Lower leg skin (tissue), 4 donors: ENCODE measurements at regions not wholly inside any gene's neighbourhood (a gene's known extent, or its start where the extent isn't known, plus 50 kb on each side); places are given as distances from the start of the nearest gene placed in this dataset.

ENCODE experiments used
- DNase-seq, 2 donors: peaks; one replicate each; pipeline ENCODE4 v3.0.0-alpha.2; 2019; ENCODE audit warnings: low spot score in 2 of 2
- H3K4me3 ChIP-seq: fragments of 200-600 bp; sonication (generic); 2 replicates; pipeline ENCODE4 v1.5.1; 2017; ENCODE audit warnings: mild to moderate bottlenecking, low read depth; ENCODE audit not compliant: poor library complexity, severe bottlenecking
- POLR2A ChIP-seq, 2 donors: fragments of 450-650 bp; IDR thresholded peaks; one replicate each; pipeline ENCODE4 v1.6.1; 2016 to 2017; ENCODE audit warnings: antibody characterized with exemption in 2 of 2, mild to moderate bottlenecking in 1 of 2, moderate library complexity in 1 of 2
- WGBS, 2 donors: methylation state at CpG; one replicate each; pipeline ENCODE4 v1.1.5; 2018; 5-methylcytosine and 5-hydroxymethylcytosine counted together
- intact Hi-C: fragments of 100-400 bp; cut with DNase I; formaldehyde crosslinking; loops from one replicate; pipeline ENCODE4 v1.15.0; 2023; ENCODE audit warnings: low total_unique reads
- TF ChIP-seq, protein P1 (sequence below), 3 donors: fragments of 450-650 bp; IDR thresholded peaks; one replicate each; pipeline ENCODE4 v1.5.1; 2016; ENCODE audit warnings: antibody characterized with exemption in 3 of 3, mild to moderate bottlenecking in 3 of 3, moderate library complexity in 2 of 3

GRCh38 chr7:140237390-140237789, 60.6 kb upstream of the KDM7A start:
- intact Hi-C loops: no loop called here
- TF ChIP-seq, protein P1, sequence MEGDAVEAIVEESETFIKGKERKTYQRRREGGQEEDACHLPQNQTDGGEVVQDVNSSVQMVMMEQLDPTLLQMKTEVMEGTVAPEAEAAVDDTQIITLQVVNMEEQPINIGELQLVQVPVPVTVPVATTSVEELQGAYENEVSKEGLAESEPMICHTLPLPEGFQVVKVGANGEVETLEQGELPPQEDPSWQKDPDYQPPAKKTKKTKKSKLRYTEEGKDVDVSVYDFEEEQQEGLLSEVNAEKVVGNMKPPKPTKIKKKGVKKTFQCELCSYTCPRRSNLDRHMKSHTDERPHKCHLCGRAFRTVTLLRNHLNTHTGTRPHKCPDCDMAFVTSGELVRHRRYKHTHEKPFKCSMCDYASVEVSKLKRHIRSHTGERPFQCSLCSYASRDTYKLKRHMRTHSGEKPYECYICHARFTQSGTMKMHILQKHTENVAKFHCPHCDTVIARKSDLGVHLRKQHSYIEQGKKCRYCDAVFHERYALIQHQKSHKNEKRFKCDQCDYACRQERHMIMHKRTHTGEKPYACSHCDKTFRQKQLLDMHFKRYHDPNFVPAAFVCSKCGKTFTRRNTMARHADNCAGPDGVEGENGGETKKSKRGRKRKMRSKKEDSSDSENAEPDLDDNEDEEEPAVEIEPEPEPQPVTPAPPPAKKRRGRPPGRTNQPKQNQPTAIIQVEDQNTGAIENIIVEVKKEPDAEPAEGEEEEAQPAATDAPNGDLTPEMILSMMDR (IDR thresholded peaks at IDR 0.05): no peak
- TF ChIP-seq POLR2A (IDR thresholded peaks at IDR 0.05): no peak
- H3K4me3 ChIP-seq: no peak overlapping the region
- no peak for DNase-seq
- 91 to 92% methylated on average over 4 of the region's 4 CpGs for WGBS, 2 donors

- intact Hi-C loops: no loop called here
- DNase-seq: no peak
- no peak for TF ChIP-seq POLR2A (IDR thresholded peaks at IDR 0.05)
- TF ChIP-seq, protein P1 (IDR thresholded peaks at IDR 0.05): no peak
- no peak overlapping the region for H3K4me3 ChIP-seq
- 84 to 89% methylated on average over 6 of the region's 6 CpGs for WGBS, 2 donors
Observed at GRCh38 chr7:140236626-140237025, 59.8 kb upstream of the KDM7A start.

DNA sequence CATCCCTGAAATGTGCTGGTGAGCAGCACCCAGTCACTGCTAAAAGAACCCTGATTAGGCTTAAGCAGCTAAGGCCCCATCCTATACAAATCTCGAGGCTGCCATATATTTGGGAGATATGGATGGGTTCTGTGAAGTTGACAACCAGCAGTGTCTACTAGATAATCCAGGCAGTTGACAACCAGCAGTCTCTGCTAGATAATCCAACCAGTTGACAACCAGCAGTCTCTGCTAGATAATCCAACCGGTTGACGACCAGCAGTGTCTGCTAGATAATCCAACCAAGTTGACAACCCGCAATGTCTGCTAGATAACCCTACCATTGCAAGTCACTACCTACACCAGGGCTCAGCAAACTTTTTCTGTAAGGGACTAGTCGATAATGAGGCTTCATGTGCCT, 58.3 kb upstream of the KDM7A start:
- intact Hi-C loops: no loop called here
- TF ChIP-seq, protein P1 (IDR thresholded peaks at IDR 0.05): no peak
- TF ChIP-seq POLR2A (IDR thresholded peaks at IDR 0.05): no peak
- DNase-seq: no peak
- no peak overlapping the region for H3K4me3 ChIP-seq
- WGBS, 2 donors: 91 to 95% methylated on average over 5 of the region's 5 CpGs

- WGBS, 2 donors: 74 to 77% methylated on average over 6 of the region's 6 CpGs
Observed at GRCh38 chr7:140232957-140233917, 56.5 kb upstream of the KDM7A start.

GRCh38 chr7:140231771-140232491, 55.1 kb upstream of the KDM7A start:
- intact Hi-C loops: no loop called here
- no peak overlapping the region for H3K4me3 ChIP-seq
- WGBS, 2 donors: 29 to 31% methylated on average over 13 of the region's 13 CpGs
- TF ChIP-seq POLR2A (IDR thresholded peaks at IDR 0.05): no peak
- TF ChIP-seq, protein P1 (IDR thresholded peaks at IDR 0.05): no peak
- DNase-seq: peak; percentile 45 to 88

More at GRCh38 chr7:140232957-140233917, 56.5 kb upstream of the KDM7A start:
- DNase-seq: no peak
- intact Hi-C loops: no loop called here
- TF ChIP-seq, protein P1 (IDR thresholded peaks at IDR 0.05): no peak
- no peak for TF ChIP-seq POLR2A (IDR thresholded peaks at IDR 0.05)
- H3K4me3 ChIP-seq: no peak overlapping the region
